B cell (primary cell): ENCODE measurements at regions not wholly inside any gene's neighbourhood (a gene's known extent, or its start where the extent isn't known, plus 50 kb on each side); places are given as distances from the start of the nearest gene placed in this dataset.

Experiments
- ATAC-seq: fragments of 200-7000 bp; cut with Tn5 transposase; one replicate; pipeline ENCODE4 v1.10.0; 2021; ENCODE audit warnings: low read depth, mild to moderate bottlenecking, moderate number of reproducible peaks, moderate library complexity
- CTCF ChIA-PET: fragments of 350-600 bp; sonication (Branson Sonifier 250); formaldehyde crosslinking; loops from one replicate; lab custom pipeline; 2021; ENCODE audit warnings: antibody characterized with exemption, inconsistent platforms; lab: Charles Lee
- POLR2A ChIA-PET: fragments of 350-600 bp; sonication (Branson Sonifier 250); formaldehyde crosslinking; loops from one replicate; lab custom pipeline; 2021; ENCODE audit warnings: antibody characterized with exemption; lab: Charles Lee
- DNase-seq: peaks from one replicate; pipeline ENCODE4 v3.0.0; 2013
- H2AFZ ChIP-seq: 2 replicates; pipeline ENCODE4 v1.6.1; 2012; ENCODE audit warnings: mild to moderate bottlenecking, low read depth, low read length; ENCODE audit not compliant: insufficient read depth, poor library complexity, severe bottlenecking
- H3K27ac ChIP-seq, 2 donors: 1 replicate in 1 of 2; 2 replicates in 1 of 2; pipeline ENCODE4 v1.5.1; 2012 to 2013; ENCODE audit warnings: low read length in 2 of 2, mild to moderate bottlenecking in 2 of 2, moderate library complexity in 1 of 2
- H3K27me3 ChIP-seq, 4 experiments: fragments of 200-600 bp in 1 of 4; sonication (generic) in 1 of 4; replicated peaks in 1 of 4; 1 replicate in 2 of 4; 2 replicates in 2 of 4; pipeline versions ENCODE4 v1.6.1 to v1.7.0; 2013 to 2016; ENCODE audit warnings: low read length in 3 of 4, mild to moderate bottlenecking in 2 of 4, mixed read lengths in 1 of 4, moderate library complexity in 1 of 4; ENCODE audit not compliant: insufficient read depth in 4 of 4, control insufficient read depth in 3 of 4; ENCODE audit errors: control extremely low read depth in 1 of 4
- H3K36me3 ChIP-seq, 2 experiments: replicated peaks in 1 of 2; 1 replicate in 1 of 2; 2 replicates in 1 of 2; pipeline versions ENCODE4 v1.6.1 to v1.7.1; 2013; ENCODE audit warnings: low read length in 1 of 2; ENCODE audit not compliant: insufficient read depth in 2 of 2, control insufficient read depth in 1 of 2; ENCODE audit errors: control extremely low read depth in 1 of 2, extremely low read depth in 1 of 2
- H3K4me1 ChIP-seq, 2 donors: fragments of 200-600 bp in 1 of 2; sonication (generic) in 1 of 2; 1 replicate in 1 of 2; 2 replicates in 1 of 2; pipeline versions ENCODE4 v1.5.1 to v1.6.1; 2013 to 2017; ENCODE audit warnings: low read length in 2 of 2; ENCODE audit not compliant: control insufficient read depth in 2 of 2, insufficient read depth in 2 of 2
- H3K4me2 ChIP-seq: replicated peaks from 2 replicates; pipeline ENCODE3; 2012; ENCODE audit warnings: mild to moderate bottlenecking, low read depth, low read length; ENCODE audit not compliant: poor library complexity, severe bottlenecking
- H3K4me3 ChIP-seq, 5 experiments: fragments of 200-600 bp in 1 of 5; sonication (generic) in 1 of 5; 1 replicate in 3 of 5; 2 replicates in 2 of 5; pipeline versions ENCODE4 v1.5.1 to v1.7.0; 2011 to 2016; ENCODE audit warnings: low read length in 4 of 5, mild to moderate bottlenecking in 4 of 5, low read depth in 2 of 5, control low read depth in 1 of 5, moderate library complexity in 1 of 5; ENCODE audit not compliant: insufficient read depth in 1 of 5; ENCODE audit errors: control extremely low read depth in 1 of 5, extremely low read depth in 1 of 5
- H3K79me2 ChIP-seq: fragments of 200-600 bp; sonication (generic); one replicate; pipeline ENCODE4 v1.6.0; 2016; ENCODE audit warnings: low read length; ENCODE audit not compliant: control insufficient read depth, insufficient read depth
- H3K9ac ChIP-seq: fragments of 200-600 bp; sonication (generic); 2 replicates; pipeline ENCODE4 v1.6.1; 2017; ENCODE audit warnings: mild to moderate bottlenecking, low read length, moderate library complexity
- H3K9me3 ChIP-seq, 3 donors: one replicate each; pipeline versions ENCODE4 v1.6.1 to v1.7.1; 2013; ENCODE audit warnings: low read length in 2 of 3; ENCODE audit not compliant: control insufficient read depth in 2 of 3, insufficient read depth in 1 of 3; ENCODE audit errors: control extremely low read depth in 1 of 3
- H4K20me1 ChIP-seq: 2 replicates; pipeline ENCODE4 v1.6.0; 2012; ENCODE audit warnings: mild to moderate bottlenecking, low read length; ENCODE audit not compliant: insufficient read depth, control insufficient read depth, poor library complexity, severe bottlenecking
- H3K27ac Mint-ChIP-seq: one replicate; pipeline ENCODE4 v1.8.0; 2021; ENCODE audit warnings: mixed read lengths
- H3K27me3 Mint-ChIP-seq: one replicate; pipeline ENCODE4 v1.8.0; 2021; ENCODE audit warnings: mixed read lengths
- H3K4me1 Mint-ChIP-seq: one replicate; pipeline ENCODE4 v1.8.0; 2021; ENCODE audit warnings: mixed read lengths
- H3K4me3 Mint-ChIP-seq: one replicate; pipeline ENCODE4 v1.8.0; 2021; ENCODE audit warnings: mixed read lengths
- H3K9me3 Mint-ChIP-seq: one replicate; pipeline ENCODE4 v1.8.0; 2022; ENCODE audit warnings: mixed read lengths; ENCODE audit not compliant: insufficient read depth
- EZH2 ChIP-seq: IDR thresholded peaks from 2 replicates; pipeline ENCODE4 v1.6.1; 2012; ENCODE audit warnings: borderline replicate concordance, low read depth, mild to moderate bottlenecking, moderate library complexity, low read length; ENCODE audit not compliant: insufficient read depth, poor library complexity, severe bottlenecking
- WGBS: methylation state at CpG from one replicate; pipeline ENCODE4 v1.1.5; 2013; ENCODE audit warnings: missing lambda C conversion rate; ENCODE audit not compliant: insufficient coverage; 5-methylcytosine and 5-hydroxymethylcytosine counted together
- intact Hi-C: fragments of 100-400 bp; cut with micrococcal nuclease; formaldehyde crosslinking; loops from one replicate; pipeline ENCODE4 v1.10.0; 2022
- TF ChIP-seq, protein P1 (sequence below): fragments of 200-600 bp; IDR thresholded peaks from one replicate; pipeline ENCODE4 v1.8.0; 2022; ENCODE audit warnings: antibody characterized with exemption, mild to moderate bottlenecking

DNA sequence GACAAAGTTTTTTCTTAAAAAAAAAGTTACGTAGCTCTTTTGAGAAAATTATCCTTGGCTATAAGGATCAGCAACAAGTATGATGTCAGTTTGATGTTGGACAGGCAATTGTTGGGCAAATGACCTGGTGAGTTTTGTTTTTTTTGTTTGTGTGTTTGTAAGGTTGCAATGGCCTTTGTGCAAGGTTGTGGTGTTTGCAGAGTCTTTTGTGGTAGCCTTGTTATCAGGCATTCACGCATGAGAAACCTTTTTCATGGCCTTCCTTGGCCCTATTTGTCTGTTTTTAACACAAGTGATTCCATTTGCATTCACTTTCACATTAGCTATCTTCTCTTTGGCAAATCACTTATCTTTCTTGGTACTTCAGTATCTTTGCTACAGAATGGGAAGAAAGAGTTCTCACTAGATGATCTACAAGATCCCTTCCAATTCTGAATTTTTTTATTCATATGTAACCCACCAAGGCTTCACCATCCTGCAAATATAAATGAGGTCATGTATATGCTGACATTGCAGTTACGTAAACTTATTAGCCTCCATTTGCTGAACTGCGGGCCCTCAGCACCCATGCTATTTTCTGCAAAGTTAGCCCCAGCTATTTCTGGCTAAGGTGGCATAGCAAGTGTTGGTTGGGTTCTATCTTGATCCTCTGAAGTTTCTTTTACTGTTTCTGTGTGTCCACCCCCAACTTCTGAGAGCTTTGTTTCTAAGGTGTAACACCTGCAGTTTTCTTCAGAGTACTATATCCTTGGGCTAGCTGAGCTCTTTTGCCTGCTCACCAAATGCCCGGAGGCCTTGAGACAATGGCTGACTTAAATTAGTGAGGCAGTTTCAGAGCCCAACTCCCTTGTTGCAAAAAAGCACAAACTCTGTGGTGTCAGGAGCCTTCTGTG lies 667.1 kb downstream of the IRS1 start:
- Histone ChIP-seq H3K27me3 (no peaks in the 10 kb centered on the region), H3K4me3 (no peak overlapping the region), H3K9ac (no peak overlapping the region), H3K36me3 (no peaks in the 10 kb centered on the region), H4K20me1 (no peaks in the 10 kb centered on the region), H3K27ac (no peak overlapping the region), H3K9me3 (no peaks in the 10 kb centered on the region), H3K4me2 (no peak overlapping the region), H3K79me2 (no peaks in the 10 kb centered on the region), H3K4me1 (peaks cover 15 to 20% of the 10 kb centered on the region in 2 donors), H2AFZ (no peak overlapping the region)
- H3K27me3 Mint-ChIP-seq, result peaks cover 14% of the 10 kb centered on the region
- DNase-seq (no peak), ATAC-seq (no peak)
- WGBS, result 92% methylated on average over 4 of the region's 5 CpGs
- no peaks in the 10 kb centered on the region for H3K9me3 Mint-ChIP-seq
- H3K4me1 Mint-ChIP-seq, result peaks cover 16% of the 10 kb centered on the region
- intact Hi-C loops, result no loop called here
- TF ChIP-seq, protein P1, sequence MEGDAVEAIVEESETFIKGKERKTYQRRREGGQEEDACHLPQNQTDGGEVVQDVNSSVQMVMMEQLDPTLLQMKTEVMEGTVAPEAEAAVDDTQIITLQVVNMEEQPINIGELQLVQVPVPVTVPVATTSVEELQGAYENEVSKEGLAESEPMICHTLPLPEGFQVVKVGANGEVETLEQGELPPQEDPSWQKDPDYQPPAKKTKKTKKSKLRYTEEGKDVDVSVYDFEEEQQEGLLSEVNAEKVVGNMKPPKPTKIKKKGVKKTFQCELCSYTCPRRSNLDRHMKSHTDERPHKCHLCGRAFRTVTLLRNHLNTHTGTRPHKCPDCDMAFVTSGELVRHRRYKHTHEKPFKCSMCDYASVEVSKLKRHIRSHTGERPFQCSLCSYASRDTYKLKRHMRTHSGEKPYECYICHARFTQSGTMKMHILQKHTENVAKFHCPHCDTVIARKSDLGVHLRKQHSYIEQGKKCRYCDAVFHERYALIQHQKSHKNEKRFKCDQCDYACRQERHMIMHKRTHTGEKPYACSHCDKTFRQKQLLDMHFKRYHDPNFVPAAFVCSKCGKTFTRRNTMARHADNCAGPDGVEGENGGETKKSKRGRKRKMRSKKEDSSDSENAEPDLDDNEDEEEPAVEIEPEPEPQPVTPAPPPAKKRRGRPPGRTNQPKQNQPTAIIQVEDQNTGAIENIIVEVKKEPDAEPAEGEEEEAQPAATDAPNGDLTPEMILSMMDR, result no peak
- TF ChIP-seq EZH2, result no peak
- no peak overlapping the region for H3K27ac Mint-ChIP-seq
- ChIA-PET CTCF (interaction anchor here (0.9 kb wide), 1 partner anchor 10 kb away, joined by 3 read pairs; no protein-coding TSS in a partner anchor), POLR2A (no interaction called here)
- no peak overlapping the region for H3K4me3 Mint-ChIP-seq

GRCh38 chr2:226131299-226131784 lies 668.3 kb downstream of the IRS1 start:
- CTCF ChIA-PET, result interaction anchor here (0.5 kb wide), 1 partner anchor 12 kb away, joined by 3 read pairs; no protein-coding TSS in a partner anchor
- Histone ChIP-seq H3K4me2 (no peak overlapping the region), H3K9ac (no peak overlapping the region), H4K20me1 (no peaks in the 10 kb centered on the region), H2AFZ (no peak overlapping the region), H3K4me1 (peaks cover 3 to 8% of the 10 kb centered on the region in 2 donors), H3K27me3 (no peaks in the 10 kb centered on the region), H3K36me3 (no peaks in the 10 kb centered on the region), H3K27ac (no peak overlapping the region), H3K9me3 (no peaks in the 10 kb centered on the region), H3K4me3 (no peak overlapping the region), H3K79me2 (no peaks in the 10 kb centered on the region)
- no peak overlapping the region for H3K4me3 Mint-ChIP-seq
- no peak overlapping the region for H3K27ac Mint-ChIP-seq
- TF ChIP-seq, protein P1, result no peak
- TF ChIP-seq EZH2, result no peak
- no peak for DNase-seq
- intact Hi-C loops, result no loop called here
- WGBS, result 75% methylated on average over 2 of the region's 2 CpGs
- peaks cover 16% of the 10 kb centered on the region for H3K27me3 Mint-ChIP-seq
- H3K4me1 Mint-ChIP-seq, result peaks cover 5% of the 10 kb centered on the region
- no peak for ATAC-seq
- H3K9me3 Mint-ChIP-seq, result no peaks in the 10 kb centered on the region
- POLR2A ChIA-PET, result no interaction called here
